ENCODE measurements at regions not wholly inside any gene's neighbourhood (a gene's known extent, or its start where the extent isn't known, plus 50 kb on each side); places are given as distances from the start of the nearest gene placed in this dataset.

- no peak for TF ChIP-seq CTCF (conservative IDR thresholded peaks at IDR 0.05; ENCODE audit: low read depth, low read length)
- no peak for TF ChIP-seq MAZ (IDR thresholded peaks at IDR 0.05; ENCODE audit: borderline replicate concordance, low read depth, low read length)
- TF ChIP-seq POLR2A (IDR thresholded peaks at IDR 0.05; ENCODE audit: low read depth, low read length) = no peak
- TF ChIP-seq SMC3 (IDR thresholded peaks at IDR 0.05; ENCODE audit: low read depth, low read length) = no peak
- no peak for TF ChIP-seq MXI1 (IDR thresholded peaks at IDR 0.05; ENCODE audit: borderline replicate concordance, low read depth, low read length)
Measured at GRCh38 chr16:5319799-5320198, 222.2 kb upstream of the EEF2KMT start.
